HEK293 (cell line): ENCODE measurements at regions not wholly inside any gene's neighbourhood (a gene's known extent, or its start where the extent isn't known, plus 50 kb on each side); places are given as distances from the start of the nearest gene placed in this dataset.

Experiments used
- CTCF ChIA-PET: fragments of 350-600 bp; formaldehyde crosslinking; extraction: SDS; loops from one replicate; lab custom pipeline; 2021; ENCODE audit warnings: antibody characterized with exemption; lab: Yijun Ruan, JAX
- POLR2A ChIA-PET: fragments of 300-600 bp; formaldehyde crosslinking; extraction: SDS; loops from one replicate; lab custom pipeline; 2020; ENCODE audit warnings: antibody characterized with exemption, inconsistent platforms; lab: Yijun Ruan, JAX
- H3K27ac ChIP-seq: fragments of 200-500 bp; sonication (Bioruptor generic); 2 replicates; pipeline ENCODE4 v1.5.1; 2014; ENCODE audit warnings: low read depth, low read length, control low read depth, inconsistent platforms; ENCODE audit errors: extremely low read depth
- H3K36me3 ChIP-seq, 2 experiments: fragments of 200-500 bp in 1 of 2; sonication (Bioruptor generic) in 1 of 2; 1 replicate in 1 of 2; 2 replicates in 1 of 2; pipeline ENCODE4 v1.5.1; 2014 to 2017; ENCODE audit warnings: inconsistent platforms in 2 of 2, low read length in 2 of 2; ENCODE audit not compliant: control insufficient read depth in 2 of 2, insufficient read depth in 1 of 2
- H3K4me1 ChIP-seq: fragments of 200-500 bp; sonication (Bioruptor generic); 2 replicates; pipeline ENCODE4 v1.5.1; 2014; ENCODE audit warnings: mild to moderate bottlenecking, low read length, inconsistent platforms; ENCODE audit not compliant: control insufficient read depth, insufficient read depth
- H3K4me3 ChIP-seq: 2 replicates; pipeline ENCODE4 v1.5.1; 2011; ENCODE audit warnings: low read depth, mild to moderate bottlenecking, control low read depth, low read length, moderate library complexity
- H3K9me3 ChIP-seq: fragments of 200-500 bp; sonication (Bioruptor generic); 2 replicates; pipeline ENCODE4 v1.5.1; 2014; ENCODE audit warnings: low read depth, low read length, inconsistent platforms; ENCODE audit not compliant: control insufficient read depth, insufficient read depth
- EGR2 ChIP-seq: fragments of 450-650 bp; formaldehyde crosslinking; IDR thresholded peaks from 2 replicates; pipeline ENCODE4 v1.5.1; 2016; ENCODE audit warnings: low read depth, missing biosample characterization, missing genetic modification characterization
- FEZF1 ChIP-seq: fragments of 450-650 bp; formaldehyde crosslinking; IDR thresholded peaks from 2 replicates; pipeline ENCODE4 v1.5.1; 2016; ENCODE audit warnings: missing biosample characterization, missing genetic modification characterization
- HOXA7 ChIP-seq: sonication (generic); formaldehyde crosslinking; IDR thresholded peaks from 2 replicates; pipeline ENCODE4 v1.8.1; 2022; ENCODE audit warnings: missing genetic modification reagents, borderline replicate concordance
- MZF1 ChIP-seq: fragments of 450-650 bp; formaldehyde crosslinking; IDR thresholded peaks from 2 replicates; pipeline ENCODE4 v1.5.1; 2017; ENCODE audit warnings: missing biosample characterization, missing genetic modification characterization, borderline replicate concordance
- PRDM1 ChIP-seq: fragments of 450-650 bp; formaldehyde crosslinking; IDR thresholded peaks from 2 replicates; pipeline ENCODE4; 2016; ENCODE audit warnings: missing biosample characterization, missing genetic modification characterization
- PRDM6 ChIP-seq: fragments of 450-650 bp; formaldehyde crosslinking; IDR thresholded peaks from 2 replicates; pipeline ENCODE4 v1.5.1; 2017; ENCODE audit warnings: missing biosample characterization, missing genetic modification characterization
- SALL2 ChIP-seq: fragments of 450-650 bp; formaldehyde crosslinking; IDR thresholded peaks from 2 replicates; pipeline ENCODE4 v1.5.0; 2017; ENCODE audit warnings: missing biosample characterization, mild to moderate bottlenecking, missing genetic modification characterization, borderline replicate concordance
- ZFHX2 ChIP-seq: fragments of 450-650 bp; formaldehyde crosslinking; conservative IDR thresholded peaks from 2 replicates; pipeline ENCODE4 v1.5.1; 2016; ENCODE audit warnings: missing biosample characterization, missing genetic modification characterization
- ZFP41 ChIP-seq: fragments of 450-650 bp; formaldehyde crosslinking; IDR thresholded peaks from 2 replicates; pipeline ENCODE4 v1.5.1; 2016; ENCODE audit warnings: missing biosample characterization, missing genetic modification characterization, borderline replicate concordance
- ZNF311 ChIP-seq: fragments of 450-650 bp; formaldehyde crosslinking; IDR thresholded peaks from 2 replicates; pipeline ENCODE4 v1.5.1; 2017; ENCODE audit warnings: missing biosample characterization, missing genetic modification characterization, borderline replicate concordance
- ZNF324 ChIP-seq: fragments of 450-650 bp; formaldehyde crosslinking; IDR thresholded peaks from 2 replicates; pipeline ENCODE4 v1.5.1; 2016; ENCODE audit warnings: missing biosample characterization, missing genetic modification characterization
- ZNF391 ChIP-seq: fragments of 450-650 bp; formaldehyde crosslinking; IDR thresholded peaks from 2 replicates; pipeline ENCODE4 v1.5.1; 2016; ENCODE audit warnings: low read depth, missing biosample characterization, missing genetic modification characterization, borderline replicate concordance
- ZNF426 ChIP-seq: fragments of 450-650 bp; formaldehyde crosslinking; IDR thresholded peaks from 2 replicates; pipeline ENCODE4 v1.5.1; 2017; ENCODE audit warnings: missing biosample characterization, missing genetic modification characterization, mild to moderate bottlenecking, inconsistent platforms, moderate library complexity
- ZNF544 ChIP-seq: fragments of 450-650 bp; formaldehyde crosslinking; IDR thresholded peaks from 2 replicates; pipeline ENCODE4 v1.5.0; 2017; ENCODE audit warnings: missing biosample characterization, missing genetic modification characterization
- ZNF560 ChIP-seq: fragments of 450-650 bp; formaldehyde crosslinking; IDR thresholded peaks from 2 replicates; pipeline ENCODE4 v1.5.1; 2017; ENCODE audit warnings: missing biosample characterization, missing genetic modification characterization, borderline replicate concordance
- ZNF707 ChIP-seq: fragments of 450-650 bp; formaldehyde crosslinking; IDR thresholded peaks from 2 replicates; pipeline ENCODE4 v1.5.1; 2016; ENCODE audit warnings: missing biosample characterization, missing genetic modification characterization
- ZNF843 ChIP-seq: fragments of 450-650 bp; formaldehyde crosslinking; IDR thresholded peaks from 2 replicates; pipeline ENCODE4 v1.5.1; 2016; ENCODE audit warnings: missing biosample characterization, missing genetic modification characterization
- ZSCAN16 ChIP-seq: fragments of 450-650 bp; formaldehyde crosslinking; IDR thresholded peaks from 2 replicates; pipeline ENCODE4 v1.5.1; 2016; ENCODE audit warnings: missing biosample characterization, missing genetic modification characterization
- TF ChIP-seq, protein P1 (sequence below): fragments of 450-650 bp; formaldehyde crosslinking; IDR thresholded peaks from 2 replicates; pipeline ENCODE4 v1.5.1; 2017; ENCODE audit warnings: missing biosample characterization, mild to moderate bottlenecking, missing genetic modification characterization, moderate library complexity

DNA sequence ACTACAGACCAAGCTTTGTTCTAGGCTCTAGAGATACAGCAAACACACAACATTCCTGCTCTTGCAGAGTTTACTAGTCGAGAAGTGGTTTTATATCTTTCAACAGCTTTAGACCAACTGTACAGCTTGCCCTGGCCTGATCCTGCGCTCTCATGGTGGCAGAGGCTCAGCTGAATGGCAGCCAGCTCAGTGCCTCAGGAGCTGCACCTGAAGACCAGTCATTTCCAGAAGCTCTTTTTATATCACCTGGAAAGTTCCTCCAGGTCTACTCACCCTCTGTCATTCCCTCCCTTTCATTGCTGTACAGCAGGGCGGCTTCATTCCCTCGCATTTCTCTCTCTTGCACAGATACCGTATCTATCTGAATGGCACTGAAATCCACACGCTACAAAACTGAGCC, 319.8 kb downstream of the GATA3 start (continued):
- TF ChIP-seq MZF1 (tag by site-specific recombination) (no peak), ZNF426 (no peak), ZFP41 (tag by site-specific recombination) (no peak), ZNF391 (tag by site-specific recombination) (no peak), SALL2 (tag by site-specific recombination) (no peak)
- TF ChIP-seq, protein P1, sequence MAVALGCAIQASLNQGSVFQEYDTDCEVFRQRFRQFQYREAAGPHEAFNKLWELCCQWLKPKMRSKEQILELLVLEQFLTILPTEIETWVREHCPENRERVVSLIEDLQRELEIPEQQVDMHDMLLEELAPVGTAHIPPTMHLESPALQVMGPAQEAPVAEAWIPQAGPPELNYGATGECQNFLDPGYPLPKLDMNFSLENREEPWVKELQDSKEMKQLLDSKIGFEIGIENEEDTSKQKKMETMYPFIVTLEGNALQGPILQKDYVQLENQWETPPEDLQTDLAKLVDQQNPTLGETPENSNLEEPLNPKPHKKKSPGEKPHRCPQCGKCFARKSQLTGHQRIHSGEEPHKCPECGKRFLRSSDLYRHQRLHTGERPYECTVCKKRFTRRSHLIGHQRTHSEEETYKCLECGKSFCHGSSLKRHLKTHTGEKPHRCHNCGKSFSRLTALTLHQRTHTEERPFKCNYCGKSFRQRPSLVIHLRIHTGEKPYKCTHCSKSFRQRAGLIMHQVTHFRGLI (tag by site-specific recombination) = no peak

DNA sequence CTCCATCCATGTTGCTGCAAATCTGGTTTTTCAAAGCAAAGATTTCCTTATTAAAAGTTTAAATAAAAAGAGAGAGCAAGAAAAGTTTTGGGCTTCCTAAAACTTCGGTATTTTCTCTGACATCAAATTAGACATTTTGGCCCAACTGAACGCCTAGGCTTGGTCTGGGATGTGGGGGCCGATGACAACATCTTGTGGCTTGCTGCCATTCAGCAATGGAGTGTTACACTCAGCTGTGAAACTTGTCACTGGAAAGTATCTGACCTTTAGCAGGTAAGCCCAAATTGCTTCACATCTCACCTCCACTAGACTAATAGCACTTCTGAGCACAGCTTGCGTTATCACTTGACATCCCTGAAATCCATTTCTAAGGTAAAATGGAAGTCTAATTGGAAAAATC, 320.6 kb downstream of the GATA3 start:
- Histone ChIP-seq H3K36me3 (no peaks in the 10 kb centered on the region), H3K4me1 (no peaks in the 10 kb centered on the region; the same call in 1 of the 2 replicates), H3K9me3 (no peaks in the 10 kb centered on the region), H3K27ac (no peak overlapping the region), H3K4me3 (no peak overlapping the region)
- CTCF ChIA-PET = no interaction called here
- POLR2A ChIA-PET = interaction anchor here (0.6 kb wide), 1 partner anchor 218 kb away, joined by 3 read pairs; no protein-coding TSS in a partner anchor
- TF ChIP-seq FEZF1 (tag by site-specific recombination) (no peak), ZNF324 (tag by site-specific recombination) (no peak), ZNF843 (tag by site-specific recombination) (no peak), ZSCAN16 (tag by site-specific recombination) (no peak), ZFP41 (tag by site-specific recombination) (no peak), ZNF707 (tag by site-specific recombination) (no peak), ZNF544 (no peak), ZNF560 (tag by site-specific recombination) (no peak), PRDM1 (tag by site-specific recombination) (no peak), HOXA7 (CRISPR knock-in tag) (no peak), EGR2 (tag by site-specific recombination) (no peak), ZFHX2 (no peak)

DNA sequence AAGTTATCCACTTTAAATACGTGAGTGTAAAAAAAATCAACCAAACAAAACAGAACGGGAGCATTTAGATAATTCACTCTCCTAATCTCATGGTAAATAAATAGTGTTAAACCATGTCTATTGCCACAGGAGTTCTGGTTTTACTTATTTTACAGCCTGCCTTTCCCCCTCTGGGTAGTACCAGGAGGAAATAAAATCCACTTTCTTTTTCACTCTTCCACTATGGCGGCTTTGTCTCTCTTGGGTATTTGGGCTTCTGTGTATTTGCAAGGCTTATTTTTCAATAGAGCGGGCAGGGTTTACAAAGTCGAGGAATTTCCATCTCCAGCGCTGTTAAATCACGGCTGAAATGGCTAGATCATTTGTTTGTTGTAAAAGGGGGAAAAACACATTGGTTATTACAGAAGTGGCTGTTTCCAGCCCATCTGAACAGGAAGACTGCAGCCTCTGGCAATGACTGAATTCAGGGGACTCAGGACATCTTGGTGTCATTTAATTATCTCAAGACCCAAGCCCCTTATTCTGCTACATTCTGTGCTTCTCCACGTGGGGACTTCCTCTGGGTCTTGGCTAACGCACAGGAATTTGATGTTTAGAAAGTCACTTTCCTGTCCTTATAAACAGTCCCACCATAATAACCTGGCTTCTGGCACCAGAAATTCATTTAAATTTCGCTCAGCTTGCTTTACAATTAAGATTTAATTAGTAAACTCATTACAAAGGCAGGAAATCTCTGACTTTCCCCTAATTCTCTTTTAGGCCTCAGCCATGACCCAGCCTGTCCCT, 323.9 kb downstream of the GATA3 start:
- H3K27ac ChIP-seq = no peak overlapping the region
- TF ChIP-seq PRDM6 (tag by site-specific recombination) (0 out of 2 replicates have a peak, but pooled peaks have one; percentile 17), ZNF311 (tag by site-specific recombination) (no peak)
- CTCF ChIA-PET = no interaction called here
- no peaks in the 10 kb centered on the region for H3K36me3 ChIP-seq
- no peaks in the 10 kb centered on the region for H3K9me3 ChIP-seq
- POLR2A ChIA-PET = no interaction called here
- H3K4me3 ChIP-seq = no peak overlapping the region
- peaks cover 2% of the 10 kb centered on the region for H3K4me1 ChIP-seq
